Neural progenitor cell (in vitro differentiated cells): ENCODE measurements at regions not wholly inside any gene's neighbourhood (a gene's known extent, or its start where the extent isn't known, plus 50 kb on each side); places are given as distances from the start of the nearest gene placed in this dataset.

Source experiments
- DNase-seq: peaks from one replicate; pipeline ENCODE4 v3.0.0-alpha.2; 2016; ENCODE audit warnings: low spot score
- H2AFZ ChIP-seq: fragments of 200-600 bp; sonication (generic); replicated peaks from 2 replicates; pipeline ENCODE4 v1.6.1; 2016; ENCODE audit warnings: antibody characterized with exemption
- H3F3A ChIP-seq: fragments of 200-600 bp; sonication (generic); 2 replicates; pipeline ENCODE4 v1.6.1; 2016; ENCODE audit warnings: antibody characterized with exemption, low read depth
- H3K27ac ChIP-seq: fragments of 200-600 bp; sonication (generic); 2 replicates; pipeline ENCODE4 v1.5.1; 2016; ENCODE audit warnings: mild to moderate bottlenecking
- H3K27me3 ChIP-seq: fragments of 200-600 bp; sonication (generic); 2 replicates; pipeline ENCODE4 v1.6.1; 2016; ENCODE audit warnings: mild to moderate bottlenecking, moderate library complexity
- H3K36me3 ChIP-seq: fragments of 200-600 bp; sonication (generic); 2 replicates; pipeline ENCODE4 v1.5.1; 2016
- H3K4me1 ChIP-seq: fragments of 200-600 bp; sonication (generic); 2 replicates; pipeline ENCODE4 v1.6.1; 2016; ENCODE audit warnings: mixed run types
- H3K4me2 ChIP-seq: fragments of 200-600 bp; sonication (generic); 2 replicates; pipeline ENCODE4 v1.6.1; 2016
- H3K4me3 ChIP-seq: fragments of 200-600 bp; sonication (generic); 2 replicates; pipeline ENCODE4 v1.5.1; 2016
- H3K79me2 ChIP-seq: fragments of 200-600 bp; sonication (generic); 2 replicates; pipeline ENCODE4 v1.6.1; 2016; ENCODE audit warnings: low read depth
- H3K9ac ChIP-seq: fragments of 200-600 bp; sonication (generic); 2 replicates; pipeline ENCODE4 v1.6.1; 2016
- H3K9me3 ChIP-seq: fragments of 200-600 bp; sonication (generic); 2 replicates; pipeline ENCODE4 v1.5.1; 2016; ENCODE audit warnings: low read depth
- H4K20me1 ChIP-seq: fragments of 200-600 bp; sonication (generic); 2 replicates; pipeline ENCODE4 v1.6.1; 2016; ENCODE audit warnings: low read depth
- H3K27ac Mint-ChIP-seq: 3 replicates; pipeline ENCODE4 v1.8.0; 2021; ENCODE audit warnings: mixed read lengths
- H3K27me3 Mint-ChIP-seq: 2 replicates; pipeline ENCODE4 v1.8.0; 2022; ENCODE audit warnings: low read depth, mild to moderate bottlenecking, inconsistent platforms, moderate library complexity, mixed read lengths; ENCODE audit not compliant: insufficient read depth
- H3K36me3 Mint-ChIP-seq: 3 replicates; pipeline ENCODE4 v1.8.0; 2021; ENCODE audit warnings: mixed read lengths
- H3K4me1 Mint-ChIP-seq: 3 replicates; pipeline ENCODE4 v1.8.0; 2021; ENCODE audit warnings: mixed read lengths
- H3K4me3 Mint-ChIP-seq: 3 replicates; pipeline ENCODE4 v1.8.0; 2021; ENCODE audit warnings: mild to moderate bottlenecking, moderate library complexity, mixed read lengths
- H3K9me3 Mint-ChIP-seq: 3 replicates; pipeline ENCODE4 v1.8.0; 2020; ENCODE audit warnings: mixed read lengths
- EZH2 ChIP-seq: fragments of 200-600 bp; sonication (generic); IDR thresholded peaks from 2 replicates; pipeline ENCODE4 v1.6.1; 2017; ENCODE audit warnings: antibody characterized with exemption, mild to moderate bottlenecking, moderate library complexity
- EZH2phosphoT487 ChIP-seq: fragments of 200-600 bp; sonication (generic); IDR thresholded peaks from 2 replicates; pipeline ENCODE4 v1.6.1; 2017; ENCODE audit warnings: antibody characterized with exemption
- TF ChIP-seq, protein P1 (sequence below): fragments of 200-600 bp; sonication (generic); IDR thresholded peaks from 2 replicates; pipeline ENCODE4 v1.5.1; 2017; ENCODE audit warnings: antibody characterized with exemption, mild to moderate bottlenecking

DNA sequence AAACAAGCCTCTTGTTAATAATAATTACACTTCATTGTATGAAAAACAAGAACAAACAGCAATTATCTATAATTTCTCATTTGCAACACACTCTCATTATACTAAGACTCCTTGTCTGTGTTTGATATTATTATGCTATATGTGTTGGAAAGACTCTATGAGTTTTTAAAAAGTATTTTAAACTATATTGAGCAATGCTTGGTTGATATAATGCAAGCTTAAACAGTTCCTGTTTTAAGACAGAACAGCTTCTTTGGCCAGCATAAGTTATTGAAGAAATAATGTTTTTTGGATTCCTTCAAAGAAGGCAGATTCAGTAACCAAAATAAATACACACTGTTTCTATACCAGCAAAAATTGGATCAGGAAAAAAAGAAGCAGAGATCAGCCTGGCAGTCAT lies 871.4 kb downstream of the MAT2B start:
- Histone ChIP-seq H3K4me2 (no peak overlapping the region), H3K27me3 (no peaks in the 10 kb centered on the region), H3K27ac (no peak overlapping the region), H3K9ac (no peak overlapping the region), H3K4me1 (no peaks in the 10 kb centered on the region), H4K20me1 (no peaks in the 10 kb centered on the region), H3F3A (no peaks in the 10 kb centered on the region), H3K36me3 (no peaks in the 10 kb centered on the region), H3K9me3 (no peaks in the 10 kb centered on the region), H3K79me2 (no peaks in the 10 kb centered on the region), H2AFZ (no peak overlapping the region), H3K4me3 (no peak overlapping the region)
- Mint-ChIP-seq H3K4me1 (no peaks in the 10 kb centered on the region), H3K36me3 (no peaks in the 10 kb centered on the region), H3K4me3 (no peak overlapping the region), H3K27me3 (no peaks in the 10 kb centered on the region), H3K27ac (no peak overlapping the region), H3K9me3 (peaks cover 5% of the 10 kb centered on the region)
- no peak for DNase-seq
- TF ChIP-seq, protein P1, sequence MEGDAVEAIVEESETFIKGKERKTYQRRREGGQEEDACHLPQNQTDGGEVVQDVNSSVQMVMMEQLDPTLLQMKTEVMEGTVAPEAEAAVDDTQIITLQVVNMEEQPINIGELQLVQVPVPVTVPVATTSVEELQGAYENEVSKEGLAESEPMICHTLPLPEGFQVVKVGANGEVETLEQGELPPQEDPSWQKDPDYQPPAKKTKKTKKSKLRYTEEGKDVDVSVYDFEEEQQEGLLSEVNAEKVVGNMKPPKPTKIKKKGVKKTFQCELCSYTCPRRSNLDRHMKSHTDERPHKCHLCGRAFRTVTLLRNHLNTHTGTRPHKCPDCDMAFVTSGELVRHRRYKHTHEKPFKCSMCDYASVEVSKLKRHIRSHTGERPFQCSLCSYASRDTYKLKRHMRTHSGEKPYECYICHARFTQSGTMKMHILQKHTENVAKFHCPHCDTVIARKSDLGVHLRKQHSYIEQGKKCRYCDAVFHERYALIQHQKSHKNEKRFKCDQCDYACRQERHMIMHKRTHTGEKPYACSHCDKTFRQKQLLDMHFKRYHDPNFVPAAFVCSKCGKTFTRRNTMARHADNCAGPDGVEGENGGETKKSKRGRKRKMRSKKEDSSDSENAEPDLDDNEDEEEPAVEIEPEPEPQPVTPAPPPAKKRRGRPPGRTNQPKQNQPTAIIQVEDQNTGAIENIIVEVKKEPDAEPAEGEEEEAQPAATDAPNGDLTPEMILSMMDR: no peak
- TF ChIP-seq EZH2phosphoT487 (no peak), EZH2 (no peak)

DNA sequence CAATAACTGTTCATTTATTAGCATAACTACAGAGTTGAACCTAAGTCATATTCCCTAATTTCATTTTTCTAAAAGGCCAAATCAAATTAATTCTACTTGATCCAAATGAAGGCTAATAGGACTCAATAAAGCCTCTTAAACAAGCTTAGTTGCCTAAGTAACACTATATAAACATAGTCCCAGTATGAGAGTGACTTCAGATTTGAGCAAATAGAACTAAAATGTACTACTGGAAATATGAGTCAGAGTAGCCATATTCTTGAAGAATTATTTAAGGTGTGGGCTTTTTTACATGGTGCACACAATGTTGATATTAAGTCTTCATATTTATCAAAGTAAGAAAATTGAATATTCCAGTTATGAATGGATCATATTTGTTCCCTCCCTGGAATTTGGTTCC lies 872.3 kb downstream of the MAT2B start:
- Histone ChIP-seq H4K20me1 (no peaks in the 10 kb centered on the region), H3K27ac (no peak overlapping the region), H3K4me2 (no peak overlapping the region), H3K36me3 (no peaks in the 10 kb centered on the region), H3K27me3 (no peaks in the 10 kb centered on the region), H3K9ac (no peak overlapping the region), H3K4me3 (no peak overlapping the region), H3K4me1 (no peaks in the 10 kb centered on the region), H3F3A (no peaks in the 10 kb centered on the region), H2AFZ (no peak overlapping the region), H3K79me2 (no peaks in the 10 kb centered on the region), H3K9me3 (no peaks in the 10 kb centered on the region)
- Mint-ChIP-seq H3K27me3 (no peaks in the 10 kb centered on the region), H3K4me3 (no peak overlapping the region), H3K36me3 (no peaks in the 10 kb centered on the region), H3K27ac (no peak overlapping the region), H3K9me3 (peaks cover 5% of the 10 kb centered on the region), H3K4me1 (no peaks in the 10 kb centered on the region)
- DNase-seq: no peak
- TF ChIP-seq, protein P1: no peak
- TF ChIP-seq EZH2phosphoT487: no peak
- no peak for TF ChIP-seq EZH2

DNA sequence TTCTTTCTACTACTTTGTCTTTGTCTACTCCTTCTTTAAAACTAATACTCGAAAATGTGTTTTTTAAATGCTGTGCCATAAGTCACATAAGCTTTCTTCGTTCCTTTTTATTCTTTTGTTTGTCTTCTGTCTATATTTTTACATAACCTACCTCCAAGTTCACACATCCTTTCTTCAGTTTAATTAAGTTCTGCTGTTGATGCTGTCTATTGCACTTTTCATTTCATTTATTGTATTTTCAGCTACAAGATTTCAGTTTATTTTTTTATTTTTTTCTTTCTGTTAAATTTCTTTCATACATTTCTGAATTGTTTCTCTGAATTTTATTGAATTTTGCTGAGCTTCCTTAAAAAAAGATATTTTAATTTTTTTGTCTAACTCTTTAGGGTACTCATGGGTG lies 878.2 kb downstream of the MAT2B start:
- H3K36me3 Mint-ChIP-seq: no peaks in the 10 kb centered on the region
- H3F3A ChIP-seq: no peaks in the 10 kb centered on the region
- H3K9me3 Mint-ChIP-seq: peaks cover 9% of the 10 kb centered on the region
- H3K9ac ChIP-seq: no peak overlapping the region
- H3K27ac ChIP-seq: no peak overlapping the region
- no peaks in the 10 kb centered on the region for H4K20me1 ChIP-seq
- H3K36me3 ChIP-seq: no peaks in the 10 kb centered on the region
- no peaks in the 10 kb centered on the region for H3K4me1 Mint-ChIP-seq
- H2AFZ ChIP-seq: no peak overlapping the region
- no peaks in the 10 kb centered on the region for H3K9me3 ChIP-seq
- no peaks in the 10 kb centered on the region for H3K27me3 ChIP-seq
- H3K4me3 Mint-ChIP-seq: no peak overlapping the region
- H3K27me3 Mint-ChIP-seq: no peaks in the 10 kb centered on the region
- no peak overlapping the region for H3K4me3 ChIP-seq
- no peak for DNase-seq
- H3K4me2 ChIP-seq: no peak overlapping the region
- no peak overlapping the region for H3K27ac Mint-ChIP-seq
- TF ChIP-seq, protein P1: no peak
- TF ChIP-seq EZH2phosphoT487 (no peak), EZH2 (no peak)
- no peaks in the 10 kb centered on the region for H3K4me1 ChIP-seq
- H3K79me2 ChIP-seq: no peaks in the 10 kb centered on the region

DNA sequence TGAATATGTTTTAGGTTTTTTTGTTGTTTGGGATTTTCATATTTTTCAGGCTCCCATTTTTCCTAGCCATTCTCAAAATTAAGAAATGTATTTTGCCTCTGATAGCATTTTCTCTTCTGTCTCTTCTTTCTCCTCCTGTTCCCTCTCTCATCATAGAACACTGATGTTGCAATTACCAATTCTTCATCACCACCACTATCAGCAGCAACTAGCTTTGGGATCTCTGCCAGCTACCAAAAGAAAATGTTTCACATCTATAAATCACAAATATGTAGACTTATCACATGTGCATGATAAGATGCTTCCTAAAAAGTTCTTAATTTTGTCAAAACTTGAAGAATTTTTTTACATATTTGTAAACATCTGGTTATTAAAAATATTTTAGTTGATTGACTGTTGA lies 887.1 kb downstream of the MAT2B start:
- Mint-ChIP-seq H3K36me3 (no peaks in the 10 kb centered on the region), H3K4me1 (no peaks in the 10 kb centered on the region), H3K27me3 (no peaks in the 10 kb centered on the region), H3K4me3 (no peak overlapping the region), H3K27ac (no peak overlapping the region), H3K9me3 (no peaks in the 10 kb centered on the region)
- Histone ChIP-seq H3K36me3 (no peaks in the 10 kb centered on the region), H3K4me1 (no peaks in the 10 kb centered on the region), H3K79me2 (no peaks in the 10 kb centered on the region), H2AFZ (no peak overlapping the region), H3K4me3 (no peak overlapping the region), H3F3A (no peaks in the 10 kb centered on the region), H3K9me3 (no peaks in the 10 kb centered on the region), H4K20me1 (no peaks in the 10 kb centered on the region), H3K4me2 (no peak overlapping the region), H3K27ac (no peak overlapping the region), H3K9ac (no peak overlapping the region), H3K27me3 (no peaks in the 10 kb centered on the region)
- TF ChIP-seq EZH2phosphoT487 (no peak), EZH2 (no peak)
- TF ChIP-seq, protein P1: no peak
- DNase-seq: no peak
